ENCODE measurements at regions not wholly inside any gene's neighbourhood (a gene's known extent, or its start where the extent isn't known, plus 50 kb on each side); places are given as distances from the start of the nearest gene placed in this dataset.

DNA sequence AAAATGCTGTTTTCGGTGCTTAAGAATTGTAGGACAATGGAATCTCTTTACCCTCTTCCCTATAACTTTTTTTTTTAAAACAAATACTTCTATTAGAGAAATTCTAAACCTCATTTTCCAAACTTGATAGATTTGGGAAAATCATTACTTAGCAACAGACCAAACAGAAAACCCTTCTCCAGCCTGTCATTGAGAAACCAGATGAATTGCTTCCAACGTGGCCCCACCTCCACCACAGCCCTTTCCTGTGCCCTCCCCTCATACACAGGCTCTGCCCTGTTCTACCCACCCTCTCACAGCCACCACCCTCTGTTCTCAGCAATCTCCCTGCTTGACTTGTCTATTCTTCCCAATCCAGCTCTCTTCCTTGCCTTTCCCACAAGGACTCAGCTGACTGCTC is 221.2 kb downstream of the DMRT2 start:
- TF ChIP-seq, protein P1, sequence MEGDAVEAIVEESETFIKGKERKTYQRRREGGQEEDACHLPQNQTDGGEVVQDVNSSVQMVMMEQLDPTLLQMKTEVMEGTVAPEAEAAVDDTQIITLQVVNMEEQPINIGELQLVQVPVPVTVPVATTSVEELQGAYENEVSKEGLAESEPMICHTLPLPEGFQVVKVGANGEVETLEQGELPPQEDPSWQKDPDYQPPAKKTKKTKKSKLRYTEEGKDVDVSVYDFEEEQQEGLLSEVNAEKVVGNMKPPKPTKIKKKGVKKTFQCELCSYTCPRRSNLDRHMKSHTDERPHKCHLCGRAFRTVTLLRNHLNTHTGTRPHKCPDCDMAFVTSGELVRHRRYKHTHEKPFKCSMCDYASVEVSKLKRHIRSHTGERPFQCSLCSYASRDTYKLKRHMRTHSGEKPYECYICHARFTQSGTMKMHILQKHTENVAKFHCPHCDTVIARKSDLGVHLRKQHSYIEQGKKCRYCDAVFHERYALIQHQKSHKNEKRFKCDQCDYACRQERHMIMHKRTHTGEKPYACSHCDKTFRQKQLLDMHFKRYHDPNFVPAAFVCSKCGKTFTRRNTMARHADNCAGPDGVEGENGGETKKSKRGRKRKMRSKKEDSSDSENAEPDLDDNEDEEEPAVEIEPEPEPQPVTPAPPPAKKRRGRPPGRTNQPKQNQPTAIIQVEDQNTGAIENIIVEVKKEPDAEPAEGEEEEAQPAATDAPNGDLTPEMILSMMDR (IDR thresholded peaks at IDR 0.05; ENCODE audit: borderline replicate concordance, extremely low read depth, low read length, poor library complexity, severe bottlenecking) = no peak
- TF ChIP-seq EZH2 (IDR thresholded peaks at IDR 0.05; ENCODE audit: borderline replicate concordance, low read depth, low read length, severe bottlenecking) = no peak

Data from DND-41 (cell line).